MM.1S (cell line): ENCODE measurements at regions not wholly inside any gene's neighbourhood (a gene's known extent, or its start where the extent isn't known, plus 50 kb on each side); places are given as distances from the start of the nearest gene placed in this dataset.

Experiments
- DNase-seq: peaks from one replicate; pipeline ENCODE4 v3.0.0-alpha.2; 2015
- H2AFZ ChIP-seq: fragments of 300-600 bp; sonication (generic); 2 replicates; pipeline ENCODE4 v1.6.0; 2016; ENCODE audit warnings: antibody characterized with exemption, low read length
- H3F3A ChIP-seq: fragments of 300-600 bp; sonication (generic); 2 replicates; pipeline ENCODE4 v1.6.1; 2016; ENCODE audit warnings: mild to moderate bottlenecking, antibody characterized with exemption, low read length, moderate library complexity, mixed read lengths; ENCODE audit not compliant: insufficient read depth
- H3K27ac ChIP-seq: fragments of 300-600 bp; sonication (generic); 2 replicates; pipeline ENCODE4 v1.5.1; 2016; ENCODE audit warnings: mild to moderate bottlenecking, low read length
- H3K27me3 ChIP-seq: fragments of 300-600 bp; sonication (generic); replicated peaks from 2 replicates; pipeline ENCODE4 v1.6.0; 2016; ENCODE audit warnings: low read length; ENCODE audit not compliant: insufficient read depth
- H3K36me3 ChIP-seq: fragments of 300-600 bp; sonication (generic); replicated peaks from 2 replicates; pipeline ENCODE4 v1.6.1; 2016; ENCODE audit warnings: mild to moderate bottlenecking, low read length, mixed read lengths; ENCODE audit not compliant: insufficient read depth
- H3K4me1 ChIP-seq: fragments of 300-600 bp; sonication (generic); 2 replicates; pipeline ENCODE4 v1.6.1; 2016; ENCODE audit warnings: low read length, mixed read lengths
- H3K4me2 ChIP-seq: fragments of 300-600 bp; sonication (generic); 2 replicates; pipeline ENCODE4 v1.6.0; 2016; ENCODE audit warnings: low read depth, low read length
- H3K4me3 ChIP-seq: fragments of 300-600 bp; sonication (generic); 2 replicates; pipeline ENCODE4 v1.5.1; 2016; ENCODE audit warnings: low read length, mixed read lengths
- H3K79me2 ChIP-seq: fragments of 300-600 bp; sonication (generic); 2 replicates; pipeline ENCODE4 v1.6.1; 2016; ENCODE audit warnings: mixed run types, low read length, mixed read lengths
- H3K9ac ChIP-seq: fragments of 300-600 bp; sonication (generic); 2 replicates; pipeline ENCODE4 v1.6.1; 2016; ENCODE audit warnings: low read length, mixed read lengths
- H3K9me2 ChIP-seq: fragments of 300-600 bp; sonication (generic); replicated peaks from 2 replicates; pipeline ENCODE4 v1.6.1; 2016; ENCODE audit warnings: mild to moderate bottlenecking, low read length, mixed read lengths; ENCODE audit not compliant: insufficient read depth
- H3K9me3 ChIP-seq: fragments of 300-600 bp; sonication (generic); replicated peaks from 2 replicates; pipeline ENCODE4 v1.6.1; 2016; ENCODE audit warnings: mild to moderate bottlenecking, low read length, mixed read lengths; ENCODE audit not compliant: insufficient read depth
- H4K20me1 ChIP-seq: fragments of 300-600 bp; sonication (generic); 2 replicates; pipeline ENCODE4 v1.6.1; 2016; ENCODE audit warnings: mild to moderate bottlenecking, low read length, moderate library complexity, mixed read lengths; ENCODE audit not compliant: insufficient read depth
- CTCF ChIP-seq: fragments of 300-600 bp; sonication (generic); IDR thresholded peaks from 2 replicates; pipeline ENCODE4 v1.5.1; 2016; ENCODE audit warnings: antibody characterized with exemption, low read length, mixed read lengths
- EZH2 ChIP-seq: fragments of 300-600 bp; sonication (generic); optimal IDR thresholded peaks from 2 replicates; pipeline ENCODE3; 2017; ENCODE audit warnings: low read depth, mild to moderate bottlenecking, antibody characterized with exemption, low read length, mixed read lengths
- EZH2phosphoT487 ChIP-seq: fragments of 300-600 bp; sonication (generic); IDR thresholded peaks from 2 replicates; pipeline ENCODE4 v1.6.1; 2018; ENCODE audit warnings: antibody characterized with exemption, low read length

DNA sequence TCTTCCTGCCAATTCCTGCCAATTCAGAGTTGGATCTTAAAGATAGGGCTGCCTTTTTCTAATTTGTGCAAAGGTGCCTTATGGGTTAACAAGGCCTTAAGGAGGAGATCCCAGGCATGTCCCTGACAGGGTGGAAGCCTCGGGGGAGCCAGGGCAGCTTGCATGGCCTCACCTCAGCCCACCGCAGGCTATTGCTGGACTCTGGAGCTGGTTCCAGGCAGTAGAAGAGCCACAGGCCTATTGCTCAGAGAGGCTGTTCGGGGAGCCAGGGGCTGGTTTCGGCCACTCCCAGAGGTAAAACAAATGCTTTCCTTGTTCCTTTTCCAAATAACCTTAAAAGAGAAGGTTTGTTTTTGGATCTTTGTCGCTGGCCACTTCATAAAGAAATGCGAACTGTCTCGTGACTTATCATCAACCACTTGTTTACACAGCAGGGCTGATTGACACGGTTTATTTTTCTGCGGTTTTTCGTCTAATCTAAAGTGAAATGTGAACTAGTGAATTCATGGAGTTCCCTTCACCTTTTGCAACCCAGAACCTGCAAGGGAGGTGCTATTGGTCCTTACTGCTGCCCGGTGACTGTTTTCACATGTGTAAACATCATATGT is 108.6 kb downstream of the APOB start:
- Histone ChIP-seq H3K9ac (no peak overlapping the region), H3K4me2 (no peak overlapping the region), H3K27me3 (no peaks in the 10 kb centered on the region), H3K27ac (no peak overlapping the region), H3K4me3 (no peak overlapping the region), H2AFZ (no peak overlapping the region), H3K9me2 (no peaks in the 10 kb centered on the region), H3F3A (no peaks in the 10 kb centered on the region), H3K36me3 (no peaks in the 10 kb centered on the region), H3K4me1 (no peaks in the 10 kb centered on the region), H3K79me2 (no peaks in the 10 kb centered on the region), H4K20me1 (no peaks in the 10 kb centered on the region), H3K9me3 (no peaks in the 10 kb centered on the region)
- TF ChIP-seq EZH2 (no peak), CTCF (no peak)
- DNase-seq: no peak

- H3K4me3 ChIP-seq: no peak overlapping the region
- no peaks in the 10 kb centered on the region for H3F3A ChIP-seq
- no peak for DNase-seq
- no peaks in the 10 kb centered on the region for H3K27me3 ChIP-seq
- H3K36me3 ChIP-seq: no peaks in the 10 kb centered on the region
- no peak for TF ChIP-seq EZH2phosphoT487
- no peak for TF ChIP-seq CTCF
- TF ChIP-seq EZH2: no peak
- no peak overlapping the region for H3K4me2 ChIP-seq
- no peaks in the 10 kb centered on the region for H3K79me2 ChIP-seq
- no peak overlapping the region for H2AFZ ChIP-seq
- no peaks in the 10 kb centered on the region for H4K20me1 ChIP-seq
- no peaks in the 10 kb centered on the region for H3K9me3 ChIP-seq
- no peaks in the 10 kb centered on the region for H3K4me1 ChIP-seq
- no peak overlapping the region for H3K27ac ChIP-seq
- H3K9me2 ChIP-seq: no peaks in the 10 kb centered on the region
- H3K9ac ChIP-seq: no peak overlapping the region
Measured at GRCh38 chr2:20934236-20934635, 109.6 kb downstream of the APOB start.

DNA sequence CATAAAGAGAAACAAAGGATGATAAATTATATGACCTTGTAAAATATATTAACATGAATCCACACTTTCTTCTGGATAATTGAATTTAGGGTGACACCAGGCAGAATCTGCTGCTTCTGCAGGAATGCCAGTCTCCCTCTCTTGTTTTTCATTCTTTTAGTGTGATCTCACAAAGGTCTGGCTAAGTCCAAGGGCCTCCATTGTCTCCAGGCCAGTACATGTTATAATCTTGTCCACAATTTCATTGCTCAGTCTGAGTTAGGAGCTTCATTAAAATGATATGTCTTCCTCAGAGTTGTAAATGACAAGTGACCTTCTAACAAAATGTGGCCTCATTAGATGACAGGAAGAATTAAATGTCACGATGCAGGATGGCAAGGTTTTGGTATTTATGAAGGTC is 110.2 kb downstream of the APOB start:
- no peaks in the 10 kb centered on the region for H3K27me3 ChIP-seq
- no peak for DNase-seq

More for the DNA sequence above, 110.2 kb downstream of the APOB start:
- H2AFZ ChIP-seq: no peak overlapping the region
- no peaks in the 10 kb centered on the region for H4K20me1 ChIP-seq
- H3K4me3 ChIP-seq: no peak overlapping the region
- no peak overlapping the region for H3K9ac ChIP-seq
- no peak for TF ChIP-seq CTCF
- no peak for TF ChIP-seq EZH2phosphoT487
- H3F3A ChIP-seq: no peaks in the 10 kb centered on the region
- H3K9me3 ChIP-seq: no peaks in the 10 kb centered on the region
- H3K79me2 ChIP-seq: no peaks in the 10 kb centered on the region
- H3K27ac ChIP-seq: no peak overlapping the region
- no peaks in the 10 kb centered on the region for H3K36me3 ChIP-seq
- no peaks in the 10 kb centered on the region for H3K4me1 ChIP-seq
- no peak overlapping the region for H3K4me2 ChIP-seq
- H3K9me2 ChIP-seq: no peaks in the 10 kb centered on the region
